ENCODE measurements at regions not wholly inside any gene's neighbourhood (a gene's known extent, or its start where the extent isn't known, plus 50 kb on each side); places are given as distances from the start of the nearest gene placed in this dataset.

DNA sequence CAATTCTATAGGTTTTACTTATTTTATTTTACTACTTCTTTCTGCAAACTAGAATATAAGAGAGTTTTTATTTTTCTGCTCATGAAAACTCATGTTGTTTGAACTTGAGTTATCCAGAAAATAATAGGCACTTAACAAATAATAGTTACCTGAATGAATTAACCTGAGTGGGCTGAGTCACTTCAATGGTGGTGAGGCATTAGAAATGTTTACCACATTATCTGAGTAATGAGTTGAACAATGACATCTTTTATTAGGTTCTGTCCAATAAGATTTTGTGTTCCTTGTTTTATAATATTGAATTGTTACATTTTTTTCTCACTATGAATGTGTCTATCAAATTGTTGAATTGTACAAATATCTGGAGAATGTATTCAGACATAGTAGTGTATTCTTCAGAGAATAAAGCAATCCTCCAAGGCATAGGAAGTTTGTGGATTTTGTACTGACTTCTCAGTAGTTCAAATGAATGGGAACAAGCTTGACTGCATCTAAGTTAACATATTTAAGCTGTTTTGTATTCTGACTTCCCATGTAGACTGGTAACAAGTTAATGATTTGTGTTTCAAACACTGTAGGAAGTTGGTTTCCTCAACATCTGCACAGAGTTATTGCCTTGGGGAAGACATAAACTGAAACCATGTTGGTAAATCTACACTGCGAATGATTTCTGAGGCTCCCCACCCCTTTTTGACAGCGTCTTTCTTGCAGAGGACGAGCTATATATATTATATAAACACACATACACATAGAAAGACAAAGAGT, 1808.9 kb upstream of the TENM3 start:
- TF ChIP-seq, protein P1, sequence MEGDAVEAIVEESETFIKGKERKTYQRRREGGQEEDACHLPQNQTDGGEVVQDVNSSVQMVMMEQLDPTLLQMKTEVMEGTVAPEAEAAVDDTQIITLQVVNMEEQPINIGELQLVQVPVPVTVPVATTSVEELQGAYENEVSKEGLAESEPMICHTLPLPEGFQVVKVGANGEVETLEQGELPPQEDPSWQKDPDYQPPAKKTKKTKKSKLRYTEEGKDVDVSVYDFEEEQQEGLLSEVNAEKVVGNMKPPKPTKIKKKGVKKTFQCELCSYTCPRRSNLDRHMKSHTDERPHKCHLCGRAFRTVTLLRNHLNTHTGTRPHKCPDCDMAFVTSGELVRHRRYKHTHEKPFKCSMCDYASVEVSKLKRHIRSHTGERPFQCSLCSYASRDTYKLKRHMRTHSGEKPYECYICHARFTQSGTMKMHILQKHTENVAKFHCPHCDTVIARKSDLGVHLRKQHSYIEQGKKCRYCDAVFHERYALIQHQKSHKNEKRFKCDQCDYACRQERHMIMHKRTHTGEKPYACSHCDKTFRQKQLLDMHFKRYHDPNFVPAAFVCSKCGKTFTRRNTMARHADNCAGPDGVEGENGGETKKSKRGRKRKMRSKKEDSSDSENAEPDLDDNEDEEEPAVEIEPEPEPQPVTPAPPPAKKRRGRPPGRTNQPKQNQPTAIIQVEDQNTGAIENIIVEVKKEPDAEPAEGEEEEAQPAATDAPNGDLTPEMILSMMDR (IDR thresholded peaks at IDR 0.05; ENCODE audit: low read depth, low read length), result no peak
- H3K27me3 ChIP-seq, result no peaks in the 10 kb centered on the region
- no peak overlapping the region for H3K4me3 ChIP-seq (ENCODE audit: low read depth, low read length)
- H3K36me3 ChIP-seq, result no peaks in the 10 kb centered on the region
- H3K4me1 ChIP-seq, result no peaks in the 10 kb centered on the region
- no peak for DNase-seq
- no peaks in the 10 kb centered on the region for H3K9me3 ChIP-seq

DNA sequence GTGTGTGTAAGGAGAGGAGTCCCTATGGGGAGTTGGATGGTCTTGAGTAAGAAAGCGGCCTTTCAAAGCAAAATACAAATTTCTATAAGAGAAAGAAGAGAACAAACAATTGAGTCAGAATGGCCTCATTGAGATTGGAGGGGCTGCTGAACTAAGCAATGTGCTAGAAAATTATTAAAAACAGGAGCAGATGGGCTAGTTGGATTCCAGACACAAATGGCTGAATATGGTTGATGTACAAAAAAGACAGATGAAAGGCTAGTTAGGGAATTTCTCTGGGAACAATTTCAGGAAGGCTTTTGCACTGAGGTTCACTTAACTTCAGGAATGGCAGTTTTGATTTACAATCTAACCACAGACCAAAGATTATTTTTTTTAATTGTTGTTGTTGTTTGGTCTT, 1806.8 kb upstream of the TENM3 start:
- Histone ChIP-seq H3K9me3 (no peaks in the 10 kb centered on the region), H3K27me3 (no peaks in the 10 kb centered on the region), H3K4me1 (no peaks in the 10 kb centered on the region), H3K4me3 (ENCODE audit: low read depth, low read length) (no peak overlapping the region), H3K36me3 (no peaks in the 10 kb centered on the region)
- TF ChIP-seq, protein P1 (IDR thresholded peaks at IDR 0.05; ENCODE audit: low read depth, low read length), result no peak
- DNase-seq, result no peak

DNA sequence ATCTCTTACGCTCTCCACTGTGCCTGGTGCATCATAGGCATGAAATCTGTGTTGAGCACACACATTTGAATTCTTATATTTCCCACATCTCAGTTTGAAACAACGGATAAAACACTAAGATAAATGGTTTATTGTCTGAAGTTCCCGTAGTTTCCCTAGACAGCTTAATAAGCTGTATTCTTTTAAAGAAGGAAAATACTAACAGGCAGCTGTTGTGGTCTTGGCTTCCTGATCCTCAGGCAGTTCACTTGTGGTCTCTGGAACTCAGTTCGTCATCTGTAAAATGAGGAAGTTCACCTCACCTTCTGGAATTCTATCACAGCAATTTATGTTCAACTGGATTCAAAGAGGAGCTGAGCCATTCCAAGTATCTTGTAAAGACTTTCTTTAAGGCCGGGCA, 1805.6 kb upstream of the TENM3 start:
- H3K4me1 ChIP-seq, result no peaks in the 10 kb centered on the region
- H3K27me3 ChIP-seq, result no peaks in the 10 kb centered on the region
- TF ChIP-seq, protein P1 (IDR thresholded peaks at IDR 0.05; ENCODE audit: low read depth, low read length), result no peak
- no peak for DNase-seq
- H3K36me3 ChIP-seq, result no peaks in the 10 kb centered on the region
- H3K4me3 ChIP-seq (ENCODE audit: low read depth, low read length), result no peak overlapping the region
- H3K9me3 ChIP-seq, result no peaks in the 10 kb centered on the region

DNA sequence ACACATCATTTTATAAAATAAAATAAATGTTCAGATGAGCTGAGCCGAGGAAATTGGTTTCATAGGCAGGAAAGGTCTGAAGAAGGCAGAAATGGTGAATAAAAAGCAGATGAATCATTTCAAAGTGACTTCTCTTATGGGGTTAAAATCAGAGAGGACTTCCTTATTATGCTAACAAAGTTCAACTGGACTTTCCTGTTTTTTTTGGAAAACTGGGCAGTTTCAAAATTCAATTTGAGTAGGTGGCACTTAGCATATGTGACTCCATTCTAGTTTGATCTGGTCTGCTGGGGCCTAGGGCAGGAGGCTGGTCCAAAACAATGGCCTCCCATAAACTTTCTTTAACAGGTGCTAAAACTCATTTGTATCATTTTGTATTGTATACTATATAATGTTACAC, 1794.9 kb upstream of the TENM3 start:
- TF ChIP-seq, protein P1 (IDR thresholded peaks at IDR 0.05; ENCODE audit: low read depth, low read length), result no peak
- Histone ChIP-seq H3K27me3 (no peaks in the 10 kb centered on the region), H3K36me3 (no peaks in the 10 kb centered on the region), H3K9me3 (no peaks in the 10 kb centered on the region), H3K4me1 (no peaks in the 10 kb centered on the region), H3K4me3 (ENCODE audit: low read depth, low read length) (no peak overlapping the region)
- no peak for DNase-seq

DNA sequence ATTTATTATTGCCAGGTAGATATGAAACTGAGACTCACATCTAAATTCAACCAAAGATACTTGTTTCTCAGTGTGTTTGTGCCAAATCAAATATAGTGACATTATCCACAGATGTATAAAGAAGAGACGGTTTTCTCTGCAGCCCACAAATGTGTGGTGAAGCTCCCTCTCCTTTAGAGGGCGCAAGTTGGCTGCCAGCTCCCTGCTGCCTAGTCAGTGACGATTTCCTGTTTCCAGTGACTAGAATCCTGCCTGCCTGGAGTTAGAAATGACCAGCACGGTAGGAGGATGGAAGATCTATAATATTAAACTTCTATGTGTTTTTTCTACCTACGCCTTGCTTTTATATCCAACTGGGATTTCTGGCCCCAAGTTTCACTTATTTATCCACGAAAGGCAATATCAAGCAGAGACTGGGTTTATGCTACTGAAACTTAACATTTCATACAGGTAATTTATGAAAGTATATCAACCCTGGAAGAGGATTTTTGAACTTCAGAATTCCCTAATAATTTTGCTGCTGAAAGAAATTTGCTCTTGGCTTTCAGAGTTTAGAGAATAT, 1793.7 kb upstream of the TENM3 start:
- peak overlapping the region; percentile 55 for H3K4me3 ChIP-seq (ENCODE audit: low read depth, low read length)
- H3K36me3 ChIP-seq, result no peaks in the 10 kb centered on the region
- no peaks in the 10 kb centered on the region for H3K4me1 ChIP-seq
- no peaks in the 10 kb centered on the region for H3K27me3 ChIP-seq
- peak; percentile 75 for DNase-seq
- TF ChIP-seq, protein P1 (IDR thresholded peaks at IDR 0.05; ENCODE audit: low read depth, low read length), result peak; percentile 96
- no peaks in the 10 kb centered on the region for H3K9me3 ChIP-seq

DNA sequence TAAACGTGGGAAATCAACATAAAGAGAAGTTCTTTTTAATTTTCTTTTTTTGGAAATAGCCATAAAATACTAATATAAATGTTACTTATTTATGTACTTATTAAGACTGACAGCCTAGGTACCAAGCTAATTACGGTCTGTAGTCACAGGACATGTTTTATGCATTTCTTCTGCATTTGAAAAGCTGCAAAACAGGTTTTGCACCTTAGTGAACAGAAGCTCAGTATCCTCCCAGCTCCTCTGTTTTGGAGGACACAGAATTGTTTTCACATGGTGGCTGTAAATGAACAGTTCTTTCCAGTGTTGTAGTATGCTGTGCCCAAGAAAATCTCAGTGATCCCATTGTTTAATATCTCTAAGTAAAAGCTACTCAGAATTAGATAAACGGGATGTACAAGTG, 1788.0 kb upstream of the TENM3 start:
- Histone ChIP-seq H3K4me1 (no peaks in the 10 kb centered on the region), H3K27me3 (no peaks in the 10 kb centered on the region), H3K4me3 (ENCODE audit: low read depth, low read length) (no peak overlapping the region), H3K36me3 (no peaks in the 10 kb centered on the region), H3K9me3 (no peaks in the 10 kb centered on the region)
- DNase-seq, result no peak
- TF ChIP-seq, protein P1 (IDR thresholded peaks at IDR 0.05; ENCODE audit: low read depth, low read length), result no peak
